Brain pericyte (primary cell): ENCODE measurements at regions not wholly inside any gene's neighbourhood (a gene's known extent, or its start where the extent isn't known, plus 50 kb on each side); places are given as distances from the start of the nearest gene placed in this dataset.
"Not testable (repeated sequence)": the region's sequence is repeated elsewhere in the genome, so short reads cannot be mapped to it uniquely, and the experiment has no call there.

ENCODE experiments used
- DNase-seq: peaks from one replicate; pipeline ENCODE4 v3.0.0-alpha.2; 2012; ENCODE audit warnings: low read depth, low spot score

- no peak for DNase-seq
These were observed 384.9 kb upstream of the SLC7A11 start for GRCh38 chr4:138627096-138627495.

- DNase-seq: not testable (repeated sequence)
These were observed 380.2 kb upstream of the SLC7A11 start for GRCh38 chr4:138622362-138622761.

GRCh38 chr4:138616775-138617174 lies 374.6 kb upstream of the SLC7A11 start:
- no peak for DNase-seq

GRCh38 chr4:138614398-138615142 lies 372.4 kb upstream of the SLC7A11 start:
- DNase-seq: no peak

GRCh38 chr4:138612428-138612827 lies 370.3 kb upstream of the SLC7A11 start:
- DNase-seq: no peak

GRCh38 chr4:138611721-138612120 lies 369.6 kb upstream of the SLC7A11 start:
- DNase-seq: no peak

- DNase-seq: no peak
These were observed 368.9 kb upstream of the SLC7A11 start for GRCh38 chr4:138611017-138611416.

GRCh38 chr4:138609943-138610350 lies 367.8 kb upstream of the SLC7A11 start:
- no peak for DNase-seq

GRCh38 chr4:138604556-138604955 lies 362.4 kb upstream of the SLC7A11 start:
- no peak for DNase-seq

GRCh38 chr4:138602664-138603063 lies 360.5 kb upstream of the SLC7A11 start:
- DNase-seq: no peak

GRCh38 chr4:138599965-138600364 lies 357.8 kb upstream of the SLC7A11 start:
- no peak for DNase-seq

GRCh38 chr4:138598226-138598625 lies 356.1 kb upstream of the SLC7A11 start:
- DNase-seq: no peak

- no peak for DNase-seq
These were observed 354.7 kb upstream of the SLC7A11 start for GRCh38 chr4:138596896-138597295.

- DNase-seq: peak; percentile 17
These were observed 353.7 kb upstream of the SLC7A11 start for GRCh38 chr4:138595731-138596460.

GRCh38 chr4:138595171-138595570 lies 353.0 kb upstream of the SLC7A11 start:
- DNase-seq: no peak

- DNase-seq: no peak
These were observed 350.6 kb upstream of the SLC7A11 start for GRCh38 chr4:138592796-138593195.

- DNase-seq: no peak
These were observed 349.7 kb upstream of the SLC7A11 start for GRCh38 chr4:138591808-138592207.

GRCh38 chr4:138588501-138588900 lies 346.4 kb upstream of the SLC7A11 start:
- DNase-seq: no peak

GRCh38 chr4:138579146-138579545 lies 337.0 kb upstream of the SLC7A11 start:
- DNase-seq: no peak

GRCh38 chr4:138577826-138578225 lies 335.7 kb upstream of the SLC7A11 start:
- not testable (repeated sequence) for DNase-seq

GRCh38 chr4:138577145-138577544 lies 335.0 kb upstream of the SLC7A11 start:
- DNase-seq: no peak

GRCh38 chr4:138576684-138577083 lies 334.5 kb upstream of the SLC7A11 start:
- DNase-seq: no peak

- no peak for DNase-seq
These were observed 331.1 kb upstream of the SLC7A11 start for GRCh38 chr4:138573246-138573645.
